HepG2 (cell line): ENCODE measurements at regions not wholly inside any gene's neighbourhood (a gene's known extent, or its start where the extent isn't known, plus 50 kb on each side); places are given as distances from the start of the nearest gene placed in this dataset.

ENCODE experiments used
- ATAC-seq: fragments of 200-7000 bp; cut with Tn5 transposase; 3 replicates; pipeline ENCODE4 v1.9.1; 2020; ENCODE audit warnings: mild to moderate bottlenecking, moderate library complexity
- BruUV-seq: library from RNA; stranded (reverse); fragments of 400-500 nt; replicated peaks from 2 replicates; lab custom pipeline; 2021; lab: Mats Ljungman, UMichigan
- CTCF ChIA-PET: fragments of 300-600 bp; formaldehyde crosslinking; extraction: SDS; loops from one replicate; lab custom pipeline; 2021; ENCODE audit warnings: low total read pairs, inconsistent platforms, low intra/inter-chr PET ratio; lab: Yijun Ruan, JAX
- POLR2A ChIA-PET: fragments of 350-600 bp; sonication (Branson Sonifier 250); formaldehyde crosslinking; loops from one replicate; lab custom pipeline; 2020; ENCODE audit warnings: antibody characterized with exemption, inconsistent platforms; lab: Yijun Ruan, JAX
- DNase-seq: peaks from one replicate; pipeline ENCODE4 v3.0.0-alpha.2; 2015; ENCODE audit warnings: low spot score
- FAIRE-seq: peaks from 3 replicates; lab custom pipeline; 2011; peaks lifted over from hg19 to GRCh38; lab: Jason Lieb, UNC
- H2AFZ ChIP-seq: one replicate; pipeline ENCODE4 v1.6.1; 2011; ENCODE audit warnings: low read length, inconsistent platforms
- H3K27ac ChIP-seq: fragments of 300-600 bp; 3 replicates; pipeline ENCODE4 v1.8.0; 2011; ENCODE audit warnings: mixed run types, mild to moderate bottlenecking, mixed read lengths, low read length, inconsistent platforms; ENCODE audit not compliant: insufficient read depth; ENCODE audit errors: extremely low read length
- H3K27me3 ChIP-seq, 2 experiments: fragments of 200-600 bp in 1 of 2; 2 replicates in 1 of 2; 3 replicates in 1 of 2; pipeline versions ENCODE4 v1.6.0 to v1.8.0; 2011; ENCODE audit warnings: low read length in 2 of 2, mild to moderate bottlenecking in 2 of 2, moderate library complexity in 2 of 2, inconsistent platforms in 1 of 2; ENCODE audit not compliant: insufficient read depth in 2 of 2, control insufficient read depth in 1 of 2
- H3K36me3 ChIP-seq, 2 experiments: fragments of 200-600 bp in 1 of 2; replicated peaks in 1 of 2; 2 replicates in 1 of 2; 3 replicates in 1 of 2; pipeline versions ENCODE4 v1.5.1 to v1.8.0; 2011; ENCODE audit warnings: low read length in 2 of 2, inconsistent platforms in 1 of 2; ENCODE audit not compliant: insufficient read depth in 2 of 2, control insufficient read depth in 1 of 2
- H3K4me1 ChIP-seq: 2 replicates; pipeline ENCODE4 v1.5.1; 2012; ENCODE audit warnings: low read length, inconsistent platforms; ENCODE audit not compliant: insufficient read depth
- H3K4me2 ChIP-seq: 2 replicates; pipeline ENCODE4 v1.6.0; 2011; ENCODE audit warnings: low read depth, low read length, inconsistent platforms
- H3K4me3 ChIP-seq, 3 experiments: fragments of 200-600 bp in 1 of 3; sonication (generic), shearing (Covaris generic) in 1 of 3; replicated peaks in 1 of 3; 2 replicates each; pipeline ENCODE4 v1.5.1; 2011 to 2016; ENCODE audit warnings: low read length in 3 of 3, inconsistent platforms in 2 of 3, low read depth in 2 of 3, mild to moderate bottlenecking in 2 of 3, control low read depth in 1 of 3, mixed read lengths in 1 of 3; ENCODE audit not compliant: insufficient read depth in 1 of 3
- H3K79me2 ChIP-seq: one replicate; pipeline ENCODE4 v1.6.1; 2011; ENCODE audit warnings: low read length, inconsistent platforms; ENCODE audit not compliant: insufficient read depth
- H3K9ac ChIP-seq: 2 replicates; pipeline ENCODE4 v1.6.0; 2011; ENCODE audit warnings: mild to moderate bottlenecking, low read depth, low read length, inconsistent platforms; ENCODE audit not compliant: insufficient read depth
- H3K9me3 ChIP-seq: 2 replicates; pipeline ENCODE4 v1.5.1; 2012; ENCODE audit warnings: mild to moderate bottlenecking, low read length
- H4K20me1 ChIP-seq: 2 replicates; pipeline ENCODE4 v1.6.0; 2011; ENCODE audit warnings: inconsistent platforms, mild to moderate bottlenecking, low read length, moderate library complexity; ENCODE audit not compliant: insufficient read depth
- DR1 ChIP-seq: sonication (generic); formaldehyde crosslinking; IDR thresholded peaks from 2 replicates; pipeline ENCODE4 v1.8.0; 2021; ENCODE audit warnings: mild to moderate bottlenecking, missing genetic modification reagents, inconsistent platforms
- HOXA3 ChIP-seq: sonication (generic); formaldehyde crosslinking; IDR thresholded peaks from 2 replicates; pipeline ENCODE4 v1.5.0; 2020; ENCODE audit warnings: missing genetic modification reagents
- MLXIP ChIP-seq: sonication (generic); formaldehyde crosslinking; IDR thresholded peaks from 2 replicates; pipeline ENCODE4 v1.9.0; 2021; ENCODE audit warnings: missing genetic modification reagents, borderline replicate concordance
- NCOA2 ChIP-seq: sonication (generic); formaldehyde crosslinking; IDR thresholded peaks from 2 replicates; pipeline ENCODE4 v1.8.0; 2022; ENCODE audit warnings: inconsistent platforms
- SMYD3 ChIP-seq: sonication (generic); formaldehyde crosslinking; IDR thresholded peaks from 2 replicates; pipeline ENCODE4 v1.8.1; 2023; ENCODE audit warnings: mild to moderate bottlenecking, missing genetic modification reagents
- ZBTB1 ChIP-seq: sonication (generic); formaldehyde crosslinking; IDR thresholded peaks from 2 replicates; pipeline ENCODE4 v1.4.0; 2020; ENCODE audit warnings: missing genetic modification reagents, borderline replicate concordance
- ZBTB49 ChIP-seq: sonication (generic); formaldehyde crosslinking; IDR thresholded peaks from 2 replicates; pipeline ENCODE4 v1.4.0; 2020; ENCODE audit warnings: missing genetic modification reagents, borderline replicate concordance
- ZNF180 ChIP-seq: sonication (generic); formaldehyde crosslinking; IDR thresholded peaks from 2 replicates; pipeline ENCODE4 v1.4.0; 2020; ENCODE audit warnings: low read depth, missing genetic modification reagents, borderline replicate concordance
- ZNF20 ChIP-seq: sonication (generic); formaldehyde crosslinking; IDR thresholded peaks from 2 replicates; pipeline ENCODE4 v1.4.0; 2020; ENCODE audit warnings: mild to moderate bottlenecking, moderate library complexity, missing genetic modification reagents
- ZNF562 ChIP-seq: sonication (generic); formaldehyde crosslinking; IDR thresholded peaks from 2 replicates; pipeline ENCODE4 v1.8.0; 2022; ENCODE audit warnings: missing genetic modification reagents, borderline replicate concordance
- ZNF569 ChIP-seq: sonication (generic); formaldehyde crosslinking; IDR thresholded peaks from 2 replicates; pipeline ENCODE4 v1.5.0; 2020; ENCODE audit warnings: mild to moderate bottlenecking, missing genetic modification reagents, moderate library complexity, borderline replicate concordance
- ZNF598 ChIP-seq: sonication (generic); formaldehyde crosslinking; IDR thresholded peaks from 2 replicates; pipeline ENCODE4 v1.5.1; 2020; ENCODE audit warnings: mild to moderate bottlenecking, missing genetic modification reagents, borderline replicate concordance
- ZNF770 ChIP-seq: sonication (generic); formaldehyde crosslinking; IDR thresholded peaks from 2 replicates; pipeline ENCODE4 v1.5.0; 2020; ENCODE audit warnings: mild to moderate bottlenecking, missing genetic modification reagents
- ZNF776 ChIP-seq: sonication (generic); formaldehyde crosslinking; IDR thresholded peaks from 2 replicates; pipeline ENCODE4 v1.4.0; 2020; ENCODE audit warnings: mild to moderate bottlenecking, missing genetic modification reagents
- ZNF891 ChIP-seq: sonication (generic); formaldehyde crosslinking; IDR thresholded peaks from 2 replicates; pipeline ENCODE4 v1.5.0; 2020; ENCODE audit warnings: mild to moderate bottlenecking, missing genetic modification reagents
- WGBS: methylation state at CpG from one replicate; pipeline ENCODE4 v1.1.6; 2017; ENCODE audit warnings: low lambda C conversion rate; 5-methylcytosine and 5-hydroxymethylcytosine counted together
- in situ Hi-C: cut with HindIII; loops from 2 replicates; pipeline ENCODE4 v1.10.0; 2017; ENCODE audit warnings: low pct_unique_long_range_greater_than_20kb; ENCODE audit not compliant: extremely low pct_ligation_motif_present
- intact Hi-C: fragments of 100-400 bp; cut with micrococcal nuclease; formaldehyde crosslinking; loops from one replicate; pipeline ENCODE4 v1.10.0; 2022; ENCODE audit not compliant: unreplicated experiment

- WGBS: 8% methylated on average over 3 of the region's 3 CpGs
Observed at GRCh38 chr10:36181426-36182178, 539.5 kb upstream of the FZD8 start.

More at GRCh38 chr10:36181426-36182178, 539.5 kb upstream of the FZD8 start:
- in situ Hi-C loops: no loop called here
- H4K20me1 ChIP-seq: no peaks in the 10 kb centered on the region
- no peaks in the 10 kb centered on the region; a peak in 1 of 5 replicates for H3K36me3 ChIP-seq
- CTCF ChIA-PET: no interaction called here
- DNase-seq (no peak), FAIRE-seq (no peak), ATAC-seq (no peak)
- no peaks in the 10 kb centered on the region for H3K9me3 ChIP-seq
- no peak overlapping the region for H3K4me3 ChIP-seq
- H3K4me1 ChIP-seq: no peaks in the 10 kb centered on the region
- intact Hi-C loops: no loop called here
- no peak overlapping the region for H2AFZ ChIP-seq
- no peak overlapping the region for H3K27ac ChIP-seq
- no peaks in the 10 kb centered on the region for H3K27me3 ChIP-seq
- no peaks in the 10 kb centered on the region for H3K79me2 ChIP-seq
- POLR2A ChIA-PET: no interaction called here
- no peak overlapping the region for H3K4me2 ChIP-seq
- BruUV-seq: no TSS peak
- no peak overlapping the region for H3K9ac ChIP-seq
- TF ChIP-seq ZNF180: no peak
- TF ChIP-seq ZNF562 (CRISPR knock-in tag): no peak
- TF ChIP-seq ZNF776 (CRISPR knock-in tag): no peak
- TF ChIP-seq ZNF891: no peak
- no peak for TF ChIP-seq ZNF569
- no peak for TF ChIP-seq ZNF20 (CRISPR knock-in tag)
- no peak for TF ChIP-seq ZBTB1 (CRISPR knock-in tag)
- TF ChIP-seq ZBTB49 (CRISPR knock-in tag): no peak
- TF ChIP-seq MLXIP: no peak
- TF ChIP-seq ZNF598 (CRISPR knock-in tag): no peak
- no peak for TF ChIP-seq SMYD3
- TF ChIP-seq NCOA2 (CRISPR knock-in tag): no peak
- TF ChIP-seq HOXA3: no peak
- TF ChIP-seq DR1 (CRISPR knock-in tag): no peak
- no peak for TF ChIP-seq ZNF770
